Transverse colon (tissue), 3 donors: ENCODE measurements at regions not wholly inside any gene's neighbourhood (a gene's known extent, or its start where the extent isn't known, plus 50 kb on each side); places are given as distances from the start of the nearest gene placed in this dataset.

Experiments used
- EP300 ChIP-seq: sonication (generic); formaldehyde crosslinking; IDR thresholded peaks from one replicate; pipeline ENCODE4 v1.6.1; 2017; ENCODE audit warnings: antibody characterized with exemption, low read depth
- POLR2A ChIP-seq: fragments of 450-650 bp; IDR thresholded peaks from one replicate; pipeline ENCODE4 v1.6.1; 2016; ENCODE audit warnings: antibody characterized with exemption, mild to moderate bottlenecking, moderate library complexity
- TF ChIP-seq, protein P1 (sequence below), 5 experiments: fragments of 200-600 bp in 3 of 5; fragments of 450-650 bp in 2 of 5; sonication (generic) in 3 of 5; IDR thresholded peaks; 1 replicate in 2 of 5; 2 replicates in 3 of 5; pipeline ENCODE4 v1.5.1; 2016 to 2017; ENCODE audit warnings: antibody characterized with exemption in 5 of 5, inconsistent platforms in 3 of 5, mild to moderate bottlenecking in 2 of 5, moderate library complexity in 1 of 5

DNA sequence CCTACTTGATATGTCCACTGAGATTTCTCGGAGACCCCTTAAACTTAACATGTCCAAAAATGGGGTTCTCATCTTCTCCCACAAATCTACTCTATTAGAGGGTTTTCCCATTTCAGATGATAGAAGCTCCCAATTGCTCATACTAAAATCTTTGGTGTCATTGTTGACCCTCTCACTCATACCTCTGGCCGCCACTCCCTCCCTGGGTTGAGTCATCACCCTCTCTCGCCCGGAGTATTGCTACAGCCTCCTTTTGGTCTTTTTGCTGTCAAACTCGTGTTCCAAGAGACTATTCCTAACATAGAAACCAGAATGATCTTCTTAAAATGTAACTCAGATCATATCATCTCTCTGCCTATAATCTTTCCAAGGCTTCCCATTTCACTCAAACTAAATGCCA is 91.0 kb upstream of the GNAQ start:
- TF ChIP-seq, protein P1, sequence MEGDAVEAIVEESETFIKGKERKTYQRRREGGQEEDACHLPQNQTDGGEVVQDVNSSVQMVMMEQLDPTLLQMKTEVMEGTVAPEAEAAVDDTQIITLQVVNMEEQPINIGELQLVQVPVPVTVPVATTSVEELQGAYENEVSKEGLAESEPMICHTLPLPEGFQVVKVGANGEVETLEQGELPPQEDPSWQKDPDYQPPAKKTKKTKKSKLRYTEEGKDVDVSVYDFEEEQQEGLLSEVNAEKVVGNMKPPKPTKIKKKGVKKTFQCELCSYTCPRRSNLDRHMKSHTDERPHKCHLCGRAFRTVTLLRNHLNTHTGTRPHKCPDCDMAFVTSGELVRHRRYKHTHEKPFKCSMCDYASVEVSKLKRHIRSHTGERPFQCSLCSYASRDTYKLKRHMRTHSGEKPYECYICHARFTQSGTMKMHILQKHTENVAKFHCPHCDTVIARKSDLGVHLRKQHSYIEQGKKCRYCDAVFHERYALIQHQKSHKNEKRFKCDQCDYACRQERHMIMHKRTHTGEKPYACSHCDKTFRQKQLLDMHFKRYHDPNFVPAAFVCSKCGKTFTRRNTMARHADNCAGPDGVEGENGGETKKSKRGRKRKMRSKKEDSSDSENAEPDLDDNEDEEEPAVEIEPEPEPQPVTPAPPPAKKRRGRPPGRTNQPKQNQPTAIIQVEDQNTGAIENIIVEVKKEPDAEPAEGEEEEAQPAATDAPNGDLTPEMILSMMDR (IDR thresholded peaks at IDR 0.05), result no peak
- TF ChIP-seq POLR2A (no peak), EP300 (no peak)
